Liver (tissue), 8 donors: ENCODE measurements at regions not wholly inside any gene's neighbourhood (a gene's known extent, or its start where the extent isn't known, plus 50 kb on each side); places are given as distances from the start of the nearest gene placed in this dataset.

Experiments used
- DNase-seq: peaks from one replicate; pipeline ENCODE4 v3.0.0-alpha.2; 2017; ENCODE audit warnings: low spot score
- H3K27ac ChIP-seq, 2 donors: one replicate each; pipeline ENCODE4 v1.7.0; 2013; ENCODE audit warnings: inconsistent platforms in 2 of 2, low read length in 2 of 2, control low read depth in 1 of 2, low read depth in 1 of 2, mild to moderate bottlenecking in 1 of 2
- H3K27me3 ChIP-seq, 4 donors: one replicate each; pipeline versions ENCODE4 v1.6.1 to v1.7.0; 2013; ENCODE audit warnings: low read length in 3 of 4, inconsistent platforms in 1 of 4, mild to moderate bottlenecking in 1 of 4, moderate library complexity in 1 of 4; ENCODE audit not compliant: control insufficient read depth in 4 of 4, insufficient read depth in 4 of 4
- H3K36me3 ChIP-seq, 4 donors: one replicate each; pipeline versions ENCODE4 v1.6.1 to v1.7.0; 2013; ENCODE audit warnings: low read length in 3 of 4, mild to moderate bottlenecking in 3 of 4, low read depth in 1 of 4, moderate library complexity in 1 of 4; ENCODE audit not compliant: control insufficient read depth in 4 of 4, insufficient read depth in 3 of 4
- H3K4me1 ChIP-seq, 4 donors: one replicate each; pipeline versions ENCODE4 v1.6.1 to v1.7.0; 2013; ENCODE audit warnings: low read length in 3 of 4, mild to moderate bottlenecking in 3 of 4, moderate library complexity in 1 of 4; ENCODE audit not compliant: control insufficient read depth in 4 of 4, insufficient read depth in 4 of 4
- H3K4me3 ChIP-seq, 3 donors: one replicate each; pipeline versions ENCODE4 v1.6.1 to v1.7.0; 2013; ENCODE audit warnings: low read length in 3 of 3, control low read depth in 1 of 3, low read depth in 1 of 3, mild to moderate bottlenecking in 1 of 3
- H3K9ac ChIP-seq, 2 donors: one replicate each; pipeline ENCODE4 v1.7.0; 2013; ENCODE audit warnings: low read length in 2 of 2, mild to moderate bottlenecking in 2 of 2, moderate library complexity in 2 of 2, control low read depth in 1 of 2, low read depth in 1 of 2
- H3K9me3 ChIP-seq, 4 donors: one replicate each; pipeline versions ENCODE4 v1.6.1 to v1.7.0; 2013; ENCODE audit warnings: low read length in 3 of 4; ENCODE audit not compliant: control insufficient read depth in 4 of 4
- EGR1 ChIP-seq, 2 donors: IDR thresholded peaks; 2 replicates each; pipeline ENCODE4 v1.6.1; 2016 to 2018; ENCODE audit warnings: antibody characterized with exemption in 2 of 2, low read depth in 2 of 2
- FOXA1 ChIP-seq: IDR thresholded peaks from 2 replicates; pipeline ENCODE4 v1.6.1; 2016; ENCODE audit warnings: antibody characterized with exemption
- FOXA2 ChIP-seq: IDR thresholded peaks from 2 replicates; pipeline ENCODE4 v1.6.1; 2016; ENCODE audit warnings: antibody characterized with exemption
- GABPA ChIP-seq, 2 donors: IDR thresholded peaks in 1 of 2; conservative IDR thresholded peaks in 1 of 2; 2 replicates each; pipeline ENCODE4 v1.6.1; 2016; ENCODE audit warnings: antibody characterized with exemption in 2 of 2, mild to moderate bottlenecking in 1 of 2, moderate library complexity in 1 of 2
- HNF4A ChIP-seq, 2 donors: conservative IDR thresholded peaks; 2 replicates each; pipeline ENCODE4 v1.6.1; 2016; ENCODE audit warnings: antibody characterized with exemption in 2 of 2, mild to moderate bottlenecking in 2 of 2
- HNF4G ChIP-seq: IDR thresholded peaks from 2 replicates; pipeline ENCODE4 v1.6.1; 2016; ENCODE audit warnings: antibody characterized with exemption
- JUND ChIP-seq, 2 donors: IDR thresholded peaks; 2 replicates each; pipeline ENCODE4 v1.6.1; 2016; ENCODE audit warnings: antibody characterized with exemption in 2 of 2
- NR2F2 ChIP-seq: IDR thresholded peaks from 2 replicates; pipeline ENCODE4 v1.6.1; 2016; ENCODE audit warnings: antibody characterized with exemption
- RAD21 ChIP-seq, 2 donors: IDR thresholded peaks; 2 replicates each; pipeline ENCODE4 v1.6.1; 2016; ENCODE audit warnings: antibody characterized with exemption in 2 of 2, mild to moderate bottlenecking in 2 of 2
- RXRA ChIP-seq, 2 donors: IDR thresholded peaks; 2 replicates each; pipeline ENCODE4 v1.6.1; 2017 to 2018; ENCODE audit warnings: antibody characterized with exemption in 2 of 2, mild to moderate bottlenecking in 1 of 2
- SP1 ChIP-seq: IDR thresholded peaks from 2 replicates; pipeline ENCODE4 v1.6.1; 2018; ENCODE audit warnings: antibody characterized with exemption, mild to moderate bottlenecking
- TAF1 ChIP-seq: conservative IDR thresholded peaks from 2 replicates; pipeline ENCODE4 v1.6.1; 2016; ENCODE audit warnings: antibody characterized with exemption, mild to moderate bottlenecking
- YY1 ChIP-seq: IDR thresholded peaks from 2 replicates; pipeline ENCODE4 v1.6.1; 2016; ENCODE audit warnings: antibody characterized with exemption, mild to moderate bottlenecking
- WGBS: extraction: QIAGEN DNeasy Blood & Tissue Kit; methylation state at CpG from one replicate; pipeline ENCODE4 v1.1.7; 2013; 5-methylcytosine and 5-hydroxymethylcytosine counted together
- TF ChIP-seq, protein P1 (sequence below): IDR thresholded peaks from 2 replicates; pipeline ENCODE4 v1.6.1; 2016; ENCODE audit warnings: antibody characterized with exemption
- TF ChIP-seq, protein P2 (sequence below): IDR thresholded peaks from 2 replicates; pipeline ENCODE4 v1.6.1; 2016; ENCODE audit warnings: antibody characterized with exemption, mild to moderate bottlenecking
- TF ChIP-seq, protein P3 (sequence below): fragments of 150-350 bp; IDR thresholded peaks from 2 replicates; pipeline ENCODE4 v1.5.1; 2017; ENCODE audit warnings: improper control_type of control experiment, low read depth, low read length; ENCODE audit not compliant: missing input control
- TF ChIP-seq, protein P4 (sequence below): IDR thresholded peaks from 2 replicates; pipeline ENCODE4 v1.6.1; 2016; ENCODE audit warnings: antibody characterized with exemption
- TF ChIP-seq, protein P5 (sequence below): IDR thresholded peaks from 2 replicates; pipeline ENCODE4 v1.6.1; 2016; ENCODE audit warnings: antibody characterized with exemption
- donor health status: healthy.
- donor health status: healthy.
- donor health status: healthy.
- donor health status: healthy.
- donor health status: healthy.

DNA sequence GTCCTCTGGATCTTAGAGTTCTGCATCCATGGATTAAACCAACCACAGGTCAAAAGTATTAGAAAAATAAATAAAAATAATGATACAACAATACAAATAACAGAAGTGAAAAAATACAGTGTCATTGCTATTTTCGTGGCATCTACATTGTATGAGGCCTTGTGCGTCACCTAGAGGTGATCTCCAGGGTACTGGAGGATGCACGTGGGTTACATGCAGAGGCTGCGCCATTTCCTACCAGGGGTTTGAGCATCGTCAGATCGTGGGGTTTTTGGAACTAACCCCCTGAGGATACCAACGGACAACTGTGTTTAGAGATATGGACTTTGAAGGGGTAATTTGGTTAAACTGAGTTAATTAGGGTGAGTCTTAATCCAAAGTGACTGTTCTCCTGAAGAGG, 224.7 kb downstream of the ENGASE start:
- TF ChIP-seq HNF4A (conservative IDR thresholded peaks at IDR 0.05) (no peak), FOXA2 (no peak), RXRA (IDR thresholded peaks at IDR 0.05) (no peak), GABPA (IDR thresholded peaks at IDR 0.05 in 1 of 2, conservative IDR thresholded peaks at IDR 0.05 in 1 of 2) (no peak), FOXA1 (no peak), RAD21 (IDR thresholded peaks at IDR 0.05) (no peak), TAF1 (no peak), YY1 (no peak), HNF4G (no peak), NR2F2 (no peak), EGR1 (IDR thresholded peaks at IDR 0.05; ENCODE audit: low read depth in 2 of 2) (no peak), SP1 (no peak), JUND (IDR thresholded peaks at IDR 0.05) (no peak)
- TF ChIP-seq, protein P1, sequence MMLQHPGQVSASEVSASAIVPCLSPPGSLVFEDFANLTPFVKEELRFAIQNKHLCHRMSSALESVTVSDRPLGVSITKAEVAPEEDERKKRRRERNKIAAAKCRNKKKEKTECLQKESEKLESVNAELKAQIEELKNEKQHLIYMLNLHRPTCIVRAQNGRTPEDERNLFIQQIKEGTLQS = no peak
- TF ChIP-seq, protein P2, sequence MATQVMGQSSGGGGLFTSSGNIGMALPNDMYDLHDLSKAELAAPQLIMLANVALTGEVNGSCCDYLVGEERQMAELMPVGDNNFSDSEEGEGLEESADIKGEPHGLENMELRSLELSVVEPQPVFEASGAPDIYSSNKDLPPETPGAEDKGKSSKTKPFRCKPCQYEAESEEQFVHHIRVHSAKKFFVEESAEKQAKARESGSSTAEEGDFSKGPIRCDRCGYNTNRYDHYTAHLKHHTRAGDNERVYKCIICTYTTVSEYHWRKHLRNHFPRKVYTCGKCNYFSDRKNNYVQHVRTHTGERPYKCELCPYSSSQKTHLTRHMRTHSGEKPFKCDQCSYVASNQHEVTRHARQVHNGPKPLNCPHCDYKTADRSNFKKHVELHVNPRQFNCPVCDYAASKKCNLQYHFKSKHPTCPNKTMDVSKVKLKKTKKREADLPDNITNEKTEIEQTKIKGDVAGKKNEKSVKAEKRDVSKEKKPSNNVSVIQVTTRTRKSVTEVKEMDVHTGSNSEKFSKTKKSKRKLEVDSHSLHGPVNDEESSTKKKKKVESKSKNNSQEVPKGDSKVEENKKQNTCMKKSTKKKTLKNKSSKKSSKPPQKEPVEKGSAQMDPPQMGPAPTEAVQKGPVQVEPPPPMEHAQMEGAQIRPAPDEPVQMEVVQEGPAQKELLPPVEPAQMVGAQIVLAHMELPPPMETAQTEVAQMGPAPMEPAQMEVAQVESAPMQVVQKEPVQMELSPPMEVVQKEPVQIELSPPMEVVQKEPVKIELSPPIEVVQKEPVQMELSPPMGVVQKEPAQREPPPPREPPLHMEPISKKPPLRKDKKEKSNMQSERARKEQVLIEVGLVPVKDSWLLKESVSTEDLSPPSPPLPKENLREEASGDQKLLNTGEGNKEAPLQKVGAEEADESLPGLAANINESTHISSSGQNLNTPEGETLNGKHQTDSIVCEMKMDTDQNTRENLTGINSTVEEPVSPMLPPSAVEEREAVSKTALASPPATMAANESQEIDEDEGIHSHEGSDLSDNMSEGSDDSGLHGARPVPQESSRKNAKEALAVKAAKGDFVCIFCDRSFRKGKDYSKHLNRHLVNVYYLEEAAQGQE = no peak
- TF ChIP-seq, protein P3, sequence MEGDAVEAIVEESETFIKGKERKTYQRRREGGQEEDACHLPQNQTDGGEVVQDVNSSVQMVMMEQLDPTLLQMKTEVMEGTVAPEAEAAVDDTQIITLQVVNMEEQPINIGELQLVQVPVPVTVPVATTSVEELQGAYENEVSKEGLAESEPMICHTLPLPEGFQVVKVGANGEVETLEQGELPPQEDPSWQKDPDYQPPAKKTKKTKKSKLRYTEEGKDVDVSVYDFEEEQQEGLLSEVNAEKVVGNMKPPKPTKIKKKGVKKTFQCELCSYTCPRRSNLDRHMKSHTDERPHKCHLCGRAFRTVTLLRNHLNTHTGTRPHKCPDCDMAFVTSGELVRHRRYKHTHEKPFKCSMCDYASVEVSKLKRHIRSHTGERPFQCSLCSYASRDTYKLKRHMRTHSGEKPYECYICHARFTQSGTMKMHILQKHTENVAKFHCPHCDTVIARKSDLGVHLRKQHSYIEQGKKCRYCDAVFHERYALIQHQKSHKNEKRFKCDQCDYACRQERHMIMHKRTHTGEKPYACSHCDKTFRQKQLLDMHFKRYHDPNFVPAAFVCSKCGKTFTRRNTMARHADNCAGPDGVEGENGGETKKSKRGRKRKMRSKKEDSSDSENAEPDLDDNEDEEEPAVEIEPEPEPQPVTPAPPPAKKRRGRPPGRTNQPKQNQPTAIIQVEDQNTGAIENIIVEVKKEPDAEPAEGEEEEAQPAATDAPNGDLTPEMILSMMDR = no peak
- TF ChIP-seq, protein P4, sequence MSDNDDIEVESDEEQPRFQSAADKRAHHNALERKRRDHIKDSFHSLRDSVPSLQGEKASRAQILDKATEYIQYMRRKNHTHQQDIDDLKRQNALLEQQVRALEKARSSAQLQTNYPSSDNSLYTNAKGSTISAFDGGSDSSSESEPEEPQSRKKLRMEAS = no peak
- TF ChIP-seq, protein P5, sequence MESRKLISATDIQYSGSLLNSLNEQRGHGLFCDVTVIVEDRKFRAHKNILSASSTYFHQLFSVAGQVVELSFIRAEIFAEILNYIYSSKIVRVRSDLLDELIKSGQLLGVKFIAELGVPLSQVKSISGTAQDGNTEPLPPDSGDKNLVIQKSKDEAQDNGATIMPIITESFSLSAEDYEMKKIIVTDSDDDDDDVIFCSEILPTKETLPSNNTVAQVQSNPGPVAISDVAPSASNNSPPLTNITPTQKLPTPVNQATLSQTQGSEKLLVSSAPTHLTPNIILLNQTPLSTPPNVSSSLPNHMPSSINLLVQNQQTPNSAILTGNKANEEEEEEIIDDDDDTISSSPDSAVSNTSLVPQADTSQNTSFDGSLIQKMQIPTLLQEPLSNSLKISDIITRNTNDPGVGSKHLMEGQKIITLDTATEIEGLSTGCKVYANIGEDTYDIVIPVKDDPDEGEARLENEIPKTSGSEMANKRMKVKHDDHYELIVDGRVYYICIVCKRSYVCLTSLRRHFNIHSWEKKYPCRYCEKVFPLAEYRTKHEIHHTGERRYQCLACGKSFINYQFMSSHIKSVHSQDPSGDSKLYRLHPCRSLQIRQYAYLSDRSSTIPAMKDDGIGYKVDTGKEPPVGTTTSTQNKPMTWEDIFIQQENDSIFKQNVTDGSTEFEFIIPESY = no peak
- H3K27me3 ChIP-seq = peaks cover 0 to 7% (median under 1%) of the 10 kb centered on the region in 4 donors
- DNase-seq = no peak
- WGBS = 74% methylated on average over 7 of the region's 7 CpGs
- H3K4me3 ChIP-seq = no peak overlapping the region
- no peaks in the 10 kb centered on the region for H3K36me3 ChIP-seq
- H3K27ac ChIP-seq = no peak overlapping the region
- H3K9ac ChIP-seq = no peak overlapping the region
- no peaks in the 10 kb centered on the region for H3K9me3 ChIP-seq
- no peaks in the 10 kb centered on the region for H3K4me1 ChIP-seq
